ENCODE measurements at regions not wholly inside any gene's neighbourhood (a gene's known extent, or its start where the extent isn't known, plus 50 kb on each side); places are given as distances from the start of the nearest gene placed in this dataset.

DNA sequence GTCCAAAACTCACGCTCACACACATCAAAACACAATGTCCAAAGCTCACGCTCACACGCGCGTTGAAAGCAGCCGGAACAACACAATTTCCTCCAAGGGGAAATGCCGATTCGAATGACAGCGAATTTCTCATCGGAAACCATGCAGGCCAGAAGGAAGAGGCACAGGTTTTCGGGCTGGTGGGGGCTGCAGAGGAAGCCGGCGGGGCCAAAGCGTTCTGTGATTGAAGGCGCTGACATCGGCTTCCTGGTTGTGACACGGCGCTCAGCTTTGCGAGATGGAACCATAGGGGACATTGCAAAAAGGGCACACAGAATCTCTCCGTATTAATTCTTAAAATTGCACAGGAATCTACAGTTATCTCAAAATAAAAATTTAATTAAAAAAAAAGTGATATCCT is 61.3 kb downstream of the FOXL3 start:
- peak; percentile 74 for DNase-seq
- POLR2A ChIA-PET, result interaction anchor here (0.7 to 2.9 kb wide), 9 partner anchors 9 to 267 kb away, joined by 3 to 48 read pairs (median 5); no protein-coding TSS in a partner anchor
- no peaks in the 10 kb centered on the region for H3K9me3 Mint-ChIP-seq
- ATAC-seq (ENCODE audit: low read depth), result peak; percentile 83
- no peak overlapping the region for H3K4me3 Mint-ChIP-seq
- H3K4me1 Mint-ChIP-seq, result peaks cover 11% of the 10 kb centered on the region
- peaks cover 3% of the 10 kb centered on the region for H3K36me3 Mint-ChIP-seq
- H3K27me3 Mint-ChIP-seq, result no peaks in the 10 kb centered on the region
- H3K27ac Mint-ChIP-seq, result no peak overlapping the region

DNA sequence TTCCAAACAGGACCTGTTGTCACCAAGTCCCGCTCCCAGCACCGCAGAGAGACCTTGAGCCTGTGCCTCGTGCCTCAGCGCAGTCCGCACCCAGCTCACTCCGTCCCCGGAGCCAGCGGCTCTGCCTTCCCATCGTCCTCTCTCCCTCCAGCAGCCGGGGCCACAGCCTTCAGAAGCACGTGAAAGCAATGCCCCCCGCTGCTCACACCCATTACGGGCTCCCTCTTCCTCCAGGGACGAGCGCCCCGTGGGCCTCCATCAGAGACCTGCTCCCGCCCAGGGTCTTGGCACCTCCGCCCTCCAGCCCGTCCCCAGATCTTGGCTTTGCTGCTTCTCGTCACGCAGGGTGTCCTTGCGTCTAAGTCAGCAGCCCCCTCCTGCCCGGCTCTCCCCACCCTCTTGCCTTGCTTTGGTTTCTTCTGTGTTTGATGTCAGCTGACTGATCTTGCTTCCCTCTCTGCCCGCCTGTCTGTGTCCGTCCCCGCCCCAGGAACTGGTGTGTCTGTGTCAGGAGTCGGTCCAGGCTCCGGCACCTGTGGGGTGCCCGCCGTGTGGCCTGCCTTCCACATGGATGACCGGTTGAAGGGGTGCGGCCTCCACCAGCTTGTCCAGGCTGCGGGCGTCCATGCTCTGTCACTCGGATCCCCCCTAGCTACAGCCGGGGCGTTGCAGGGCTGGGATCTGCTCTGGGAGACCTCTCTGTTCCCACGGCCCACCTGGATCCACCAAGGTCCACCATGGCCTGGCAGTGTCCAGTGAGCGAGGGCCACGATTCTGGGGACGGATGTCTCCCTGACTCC is 61.9 kb downstream of the FOXL3 start:
- no peak overlapping the region for H3K27ac Mint-ChIP-seq
- H3K36me3 Mint-ChIP-seq, result peaks cover 3% of the 10 kb centered on the region
- POLR2A ChIA-PET, result interaction anchor here (0.7 to 2.9 kb wide), 9 partner anchors 8 to 266 kb away, joined by 3 to 48 read pairs (median 5); no protein-coding TSS in a partner anchor
- H3K9me3 Mint-ChIP-seq, result no peaks in the 10 kb centered on the region
- ATAC-seq (ENCODE audit: low read depth) (peak; percentile 71), DNase-seq (peak; percentile 73)
- H3K4me3 Mint-ChIP-seq, result no peak overlapping the region
- no peaks in the 10 kb centered on the region for H3K27me3 Mint-ChIP-seq
- peaks cover 11% of the 10 kb centered on the region for H3K4me1 Mint-ChIP-seq

DNA sequence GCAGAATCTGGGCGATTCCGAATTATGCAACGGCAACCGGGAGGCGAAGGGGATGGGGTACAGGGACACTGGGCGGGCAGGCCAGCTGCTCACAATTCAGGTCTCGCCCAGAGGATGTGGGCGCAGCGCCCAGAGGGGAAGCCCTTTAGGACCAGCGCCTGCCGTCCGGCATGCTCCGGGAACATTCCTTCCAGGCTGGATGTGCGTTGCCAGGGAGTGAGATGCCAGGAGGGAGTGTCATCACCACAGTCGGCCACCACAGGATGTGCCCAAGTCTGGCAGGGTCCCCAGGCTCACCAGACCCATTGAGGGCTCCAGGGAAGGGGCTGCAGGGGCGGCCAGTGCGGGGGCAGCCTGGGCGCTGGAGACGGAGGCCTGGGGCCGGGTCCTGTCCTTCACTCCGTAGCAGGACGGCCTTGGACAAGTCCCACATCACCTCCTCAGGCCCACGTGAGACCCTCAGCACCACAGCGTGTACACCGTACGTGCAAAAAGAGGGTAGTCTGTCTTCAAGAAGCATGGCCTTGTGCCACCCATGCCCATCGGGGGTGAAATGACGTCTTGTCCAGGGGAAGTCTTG is 63.9 kb downstream of the FOXL3 start:
- POLR2A ChIA-PET, result interaction anchor here (2.9 kb wide), 1 partner anchor 264 kb away, joined by 21 read pairs; no protein-coding TSS in a partner anchor
- no peak overlapping the region for H3K4me3 Mint-ChIP-seq
- DNase-seq (no peak), ATAC-seq (ENCODE audit: low read depth) (no peak)
- H3K27me3 Mint-ChIP-seq, result no peaks in the 10 kb centered on the region
- peaks cover 11% of the 10 kb centered on the region for H3K4me1 Mint-ChIP-seq
- H3K36me3 Mint-ChIP-seq, result no peaks in the 10 kb centered on the region
- no peak overlapping the region for H3K27ac Mint-ChIP-seq
- no peaks in the 10 kb centered on the region for H3K9me3 Mint-ChIP-seq

DNA sequence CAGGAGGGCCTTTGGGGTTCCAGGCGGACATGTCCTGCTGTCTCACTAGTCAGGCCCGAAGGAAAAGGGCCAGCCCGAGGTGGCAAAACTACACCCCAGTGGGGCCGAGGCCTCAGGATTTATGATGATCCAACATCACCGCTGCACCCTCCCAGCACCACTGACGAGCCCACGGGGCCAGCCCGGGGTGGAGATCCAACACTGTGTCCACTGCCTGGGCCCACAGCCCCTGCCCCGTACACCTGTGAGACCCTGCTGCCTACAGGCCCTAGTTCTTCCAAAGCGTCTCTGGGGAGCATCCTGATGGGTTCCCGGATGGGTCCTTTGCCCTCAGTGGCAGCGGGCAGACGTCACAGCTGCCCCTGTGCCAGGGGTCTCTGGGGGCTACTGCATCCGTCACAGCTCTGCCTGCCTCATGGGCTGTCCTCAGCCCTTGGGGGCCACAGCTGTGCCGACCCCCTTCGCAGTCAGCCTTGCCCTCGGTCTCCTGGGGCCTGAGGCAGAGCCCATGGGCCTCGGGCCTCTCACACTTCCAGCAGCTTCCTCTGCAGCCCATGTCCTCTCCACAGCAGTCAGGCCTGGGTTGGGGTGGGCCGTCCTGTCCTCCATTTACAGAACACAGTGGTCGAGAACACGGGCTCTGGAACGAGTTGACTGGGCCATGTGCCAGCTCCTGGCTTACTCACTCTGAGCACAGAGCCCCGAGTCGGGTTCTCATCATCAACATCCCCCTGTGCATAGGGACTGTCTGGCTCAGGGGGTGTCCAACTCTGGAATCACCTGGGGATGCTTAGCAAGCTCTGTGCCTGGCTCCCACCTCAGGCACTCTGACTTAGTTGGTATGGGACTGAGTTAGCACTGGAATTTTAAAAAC is 64.9 kb downstream of the FOXL3 start:
- Mint-ChIP-seq H3K4me1 (peaks cover 11% of the 10 kb centered on the region), H3K36me3 (no peaks in the 10 kb centered on the region), H3K27me3 (no peaks in the 10 kb centered on the region), H3K4me3 (no peak overlapping the region), H3K9me3 (no peaks in the 10 kb centered on the region), H3K27ac (no peak overlapping the region)
- ATAC-seq (ENCODE audit: low read depth) (no peak), DNase-seq (no peak)
- POLR2A ChIA-PET, result no interaction called here

DNA sequence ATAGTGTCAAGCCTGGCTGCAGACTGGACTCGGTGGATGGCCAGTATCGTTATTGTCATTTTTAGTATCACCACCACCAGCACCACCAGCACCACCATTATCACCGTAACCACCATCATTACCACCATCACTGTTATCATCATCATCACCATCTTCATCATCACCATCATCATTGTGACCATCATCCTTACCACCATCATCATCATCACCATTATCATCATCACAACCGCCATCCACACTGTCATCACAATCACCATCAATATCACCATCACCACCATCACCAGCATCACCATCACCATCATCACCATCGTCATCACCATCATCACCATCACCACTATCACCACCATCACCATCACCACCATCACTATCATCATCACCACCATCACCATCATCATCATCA is 65.6 kb downstream of the FOXL3 start:
- H3K27me3 Mint-ChIP-seq, result no peaks in the 10 kb centered on the region
- ATAC-seq (ENCODE audit: low read depth) (no peak), DNase-seq (no peak)
- peaks cover 15% of the 10 kb centered on the region for H3K4me1 Mint-ChIP-seq
- H3K27ac Mint-ChIP-seq, result no peak overlapping the region
- H3K4me3 Mint-ChIP-seq, result no peak overlapping the region
- no peaks in the 10 kb centered on the region for H3K9me3 Mint-ChIP-seq
- POLR2A ChIA-PET, result no interaction called here
- H3K36me3 Mint-ChIP-seq, result no peaks in the 10 kb centered on the region

DNA sequence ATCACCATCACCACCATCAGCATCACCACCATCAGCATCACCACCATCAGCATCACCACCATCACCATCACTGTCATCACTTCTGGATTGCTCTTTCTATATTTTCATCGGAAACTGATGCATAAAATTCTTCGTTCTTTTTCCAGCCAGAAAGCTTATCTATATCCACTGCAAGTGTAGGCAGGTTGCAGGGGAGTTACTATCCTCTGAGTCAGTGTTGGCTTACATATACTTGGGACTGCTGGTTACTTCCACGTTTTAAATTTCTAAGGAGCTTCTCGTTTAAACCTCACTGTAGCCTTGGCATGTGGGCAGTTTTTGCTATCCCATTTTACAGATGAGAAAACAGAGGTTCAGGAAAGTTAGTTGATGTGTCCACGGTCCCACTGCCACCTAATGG is 66.1 kb downstream of the FOXL3 start:
- Mint-ChIP-seq H3K27ac (no peak overlapping the region), H3K36me3 (no peaks in the 10 kb centered on the region), H3K4me1 (peaks cover 19% of the 10 kb centered on the region), H3K9me3 (no peaks in the 10 kb centered on the region), H3K4me3 (no peak overlapping the region), H3K27me3 (no peaks in the 10 kb centered on the region)
- POLR2A ChIA-PET, result no interaction called here
- no peak for ATAC-seq (ENCODE audit: low read depth)
- DNase-seq, result no peak

DNA sequence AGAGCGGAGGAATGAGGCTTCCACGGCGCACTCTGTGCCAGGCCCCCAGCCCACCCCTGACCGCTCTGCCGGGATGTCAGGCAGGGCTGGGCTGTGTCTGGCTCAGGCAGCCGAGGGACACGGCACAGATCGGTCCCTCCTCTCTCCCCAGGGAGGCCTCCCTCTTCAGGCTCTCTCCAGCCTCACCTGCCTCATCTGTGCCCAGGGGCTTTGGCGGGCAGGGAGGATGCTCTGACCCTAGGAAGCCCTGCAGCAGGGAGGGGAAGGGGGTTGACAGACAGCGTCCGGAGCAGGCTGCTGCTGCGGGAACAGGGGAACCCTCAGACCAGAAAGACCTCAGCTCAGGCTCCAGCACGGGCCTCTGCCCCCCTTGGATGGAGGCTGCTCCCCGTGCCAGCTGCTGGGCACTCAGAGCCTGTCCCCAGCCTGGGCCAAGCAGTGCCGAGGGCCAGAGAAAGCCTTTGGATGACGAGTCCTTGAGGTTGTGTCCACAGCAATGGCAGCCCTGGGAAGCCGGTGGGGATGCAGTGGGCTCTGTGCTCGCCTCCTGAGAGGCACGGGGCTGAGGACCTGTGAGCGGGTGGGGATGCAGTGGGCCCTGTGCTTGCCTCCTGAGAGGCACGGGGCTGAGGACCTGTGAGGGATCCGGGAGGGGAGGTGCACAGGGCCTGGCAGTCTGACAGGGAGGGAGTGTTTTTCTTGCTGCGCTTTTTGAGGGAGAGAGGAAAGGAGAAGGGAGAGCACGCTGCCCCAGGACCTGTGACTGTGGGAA is 66.9 kb downstream of the FOXL3 start:
- no peak for DNase-seq
- peaks cover 18% of the 10 kb centered on the region for H3K4me1 Mint-ChIP-seq
- peak overlapping the region; percentile 32 for H3K27ac Mint-ChIP-seq
- H3K4me3 Mint-ChIP-seq, result no peak overlapping the region
- no peaks in the 10 kb centered on the region for H3K9me3 Mint-ChIP-seq
- ATAC-seq (ENCODE audit: low read depth), result no peak
- POLR2A ChIA-PET, result no interaction called here
- H3K36me3 Mint-ChIP-seq, result peaks cover 2% of the 10 kb centered on the region
- no peaks in the 10 kb centered on the region for H3K27me3 Mint-ChIP-seq

DNA sequence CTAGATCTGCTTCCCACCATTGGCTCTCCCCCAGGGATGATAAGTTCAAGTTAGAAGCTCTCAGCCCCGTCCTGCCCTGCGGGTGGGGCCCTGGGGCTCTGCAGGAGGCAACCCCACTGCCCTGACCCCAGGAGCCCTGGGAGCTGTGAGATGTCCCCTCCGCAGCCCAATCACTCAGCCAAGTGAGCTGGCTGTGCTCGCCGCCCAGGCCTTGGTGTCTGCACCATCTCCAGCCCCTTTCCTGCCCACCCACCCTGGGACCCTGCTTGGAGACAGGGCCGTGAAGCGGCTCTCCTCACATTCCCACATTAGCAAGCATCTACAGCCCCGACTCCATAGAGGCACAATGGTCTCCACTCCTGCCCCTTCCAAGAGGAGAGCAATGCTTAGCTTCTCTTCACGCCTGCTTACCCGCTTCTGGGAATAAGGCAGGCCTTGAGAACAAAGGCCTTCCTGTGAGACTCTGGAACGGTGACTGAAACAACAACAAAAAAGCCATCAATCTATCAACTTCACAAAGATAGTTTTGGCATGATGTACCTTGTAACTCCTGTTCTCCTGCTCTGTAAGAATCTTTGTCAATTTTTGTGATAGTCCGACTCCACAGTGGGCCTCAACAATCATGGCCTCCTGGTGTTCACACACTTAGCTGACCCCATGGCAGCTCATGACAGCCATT is 67.7 kb downstream of the FOXL3 start:
- POLR2A ChIA-PET, result no interaction called here
- no peak for ATAC-seq (ENCODE audit: low read depth)
- H3K27ac Mint-ChIP-seq, result no peak overlapping the region
- no peak for DNase-seq
- H3K4me1 Mint-ChIP-seq, result peaks cover 19% of the 10 kb centered on the region
- no peaks in the 10 kb centered on the region for H3K27me3 Mint-ChIP-seq
- H3K9me3 Mint-ChIP-seq, result no peaks in the 10 kb centered on the region
- H3K36me3 Mint-ChIP-seq, result peaks cover 3% of the 10 kb centered on the region
- H3K4me3 Mint-ChIP-seq, result no peak overlapping the region

DNA sequence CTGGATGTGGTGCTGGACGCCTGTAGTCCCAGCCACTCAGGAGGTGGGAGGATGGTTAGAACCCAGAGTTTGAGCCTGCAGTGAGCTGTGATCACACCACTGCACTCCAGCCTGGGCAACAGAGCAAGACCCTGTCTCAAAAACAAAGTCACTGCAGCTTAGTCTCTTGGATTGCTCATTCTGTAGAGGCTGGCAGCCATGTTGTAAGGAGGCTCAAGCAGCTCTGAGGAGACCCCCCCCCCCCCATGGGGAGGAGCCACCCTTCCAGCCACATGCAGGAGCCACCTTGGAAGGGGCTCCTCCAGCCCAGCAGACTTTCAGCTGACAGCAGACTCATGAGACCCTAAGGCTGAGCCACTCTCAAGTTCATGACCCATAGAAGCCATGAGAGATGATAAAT is 68.4 kb downstream of the FOXL3 start:
- POLR2A ChIA-PET, result no interaction called here
- H3K27me3 Mint-ChIP-seq, result no peaks in the 10 kb centered on the region

DNA sequence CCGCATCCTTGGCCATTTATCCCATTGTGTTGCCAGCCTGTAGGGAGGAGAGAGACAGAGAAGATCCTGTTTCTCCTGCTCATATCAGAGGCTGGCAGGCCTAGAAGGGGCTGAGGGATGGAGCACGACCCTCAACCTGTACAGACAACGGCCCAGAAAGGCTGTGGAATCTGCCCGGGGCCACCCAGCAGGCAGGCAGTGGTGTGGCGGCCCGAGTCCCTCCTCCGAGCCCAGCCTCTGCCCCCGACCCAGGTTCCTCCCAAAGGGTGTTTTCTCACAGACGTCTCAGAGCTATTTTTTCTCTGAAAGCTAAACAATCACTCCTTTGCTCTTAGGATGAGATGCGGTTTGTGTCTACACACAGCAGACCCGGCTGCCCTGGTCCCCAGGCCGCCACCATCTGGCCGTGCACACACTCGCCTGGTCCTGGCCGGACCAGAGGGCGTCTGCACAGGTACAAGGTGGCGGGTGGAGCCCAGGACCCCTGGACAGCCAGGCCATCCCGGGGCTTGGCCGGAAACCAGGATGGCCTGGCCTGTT is 69.3 kb downstream of the FOXL3 start:
- Mint-ChIP-seq H3K4me3 (no peak overlapping the region), H3K9me3 (no peaks in the 10 kb centered on the region), H3K4me1 (peaks cover 34% of the 10 kb centered on the region), H3K27me3 (no peaks in the 10 kb centered on the region), H3K27ac (no peak overlapping the region), H3K36me3 (peaks cover 3% of the 10 kb centered on the region)
- ATAC-seq (ENCODE audit: low read depth) (no peak), DNase-seq (no peak)
- POLR2A ChIA-PET, result interaction anchor here (0.6 to 1.7 kb wide), 3 partner anchors 8 to 245 kb away, joined by 3 to 9 read pairs (median 5); no protein-coding TSS in a partner anchor

More for the DNA sequence above, 68.4 kb downstream of the FOXL3 start:
- Mint-ChIP-seq H3K9me3 (no peaks in the 10 kb centered on the region), H3K4me3 (no peak overlapping the region), H3K36me3 (peaks cover 3% of the 10 kb centered on the region), H3K27ac (no peak overlapping the region), H3K4me1 (peaks cover 25% of the 10 kb centered on the region)
- ATAC-seq (ENCODE audit: low read depth) (no peak), DNase-seq (no peak)

DNA sequence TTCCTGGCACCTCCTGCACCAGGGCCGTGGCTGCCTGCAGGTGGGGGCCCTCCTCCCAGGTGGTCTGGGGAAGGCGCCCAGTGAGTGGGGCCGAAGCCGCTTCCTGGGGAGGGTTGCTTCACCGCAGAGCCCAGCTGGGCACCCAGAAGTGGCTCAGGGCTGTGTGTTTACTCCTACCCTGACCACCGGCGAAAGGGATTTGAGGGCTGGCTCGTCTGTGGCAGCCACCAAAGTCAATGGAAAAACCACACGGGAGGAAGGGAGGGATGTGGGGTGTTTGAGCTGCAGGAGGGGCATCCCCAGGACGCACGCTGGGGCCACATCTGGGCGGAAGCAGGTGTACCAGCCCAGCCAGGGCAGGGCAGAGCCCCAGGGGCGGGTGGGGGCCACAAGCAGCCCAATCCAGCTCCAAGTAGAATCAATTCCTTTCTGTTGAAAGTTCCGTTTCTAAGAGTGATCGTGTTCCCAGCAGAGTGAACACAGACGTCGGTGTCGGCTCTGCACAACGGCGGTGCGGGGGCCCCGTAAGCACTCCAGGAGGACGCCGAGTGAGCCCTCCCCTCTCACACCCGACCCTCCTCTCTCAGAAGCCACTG is 69.9 kb downstream of the FOXL3 start:
- Mint-ChIP-seq H3K27me3 (no peaks in the 10 kb centered on the region), H3K4me3 (peak overlapping the region; percentile 69), H3K9me3 (no peaks in the 10 kb centered on the region), H3K36me3 (peaks cover 3% of the 10 kb centered on the region), H3K27ac (peak overlapping the region; percentile 91), H3K4me1 (peaks cover 35% of the 10 kb centered on the region)
- POLR2A ChIA-PET, result interaction anchor here (0.6 to 1.7 kb wide), 3 partner anchors 8 to 245 kb away, joined by 3 to 9 read pairs (median 5); no protein-coding TSS in a partner anchor
- peak; percentile 46 for ATAC-seq (ENCODE audit: low read depth)
- DNase-seq, result peak; percentile 59
